Esophagus muscularis mucosa (tissue), 4 donors: ENCODE measurements at regions not wholly inside any gene's neighbourhood (a gene's known extent, or its start where the extent isn't known, plus 50 kb on each side); places are given as distances from the start of the nearest gene placed in this dataset.

ENCODE experiments used
- CTCF ChIP-seq, 3 experiments: fragments of 200-600 bp in 2 of 3; fragments of 450-650 bp in 1 of 3; sonication (generic) in 2 of 3; IDR thresholded peaks; one replicate each; pipeline ENCODE4 v1.5.1; 2017 to 2019; ENCODE audit warnings: antibody characterized with exemption in 3 of 3, mild to moderate bottlenecking in 2 of 3, moderate library complexity in 1 of 3
- EP300 ChIP-seq: sonication (generic); formaldehyde crosslinking; IDR thresholded peaks from one replicate; pipeline ENCODE4 v1.6.1; 2017; ENCODE audit warnings: antibody characterized with exemption
- POLR2A ChIP-seq: fragments of 450-650 bp; IDR thresholded peaks from one replicate; pipeline ENCODE4 v1.6.1; 2017; ENCODE audit warnings: antibody characterized with exemption, moderate library complexity, mild to moderate bottlenecking, low read depth
- POLR2AphosphoS5 ChIP-seq, 2 donors: sonication (generic); formaldehyde crosslinking; IDR thresholded peaks; one replicate each; pipeline ENCODE4 v1.6.1; 2017; ENCODE audit warnings: antibody characterized with exemption in 2 of 2

DNA sequence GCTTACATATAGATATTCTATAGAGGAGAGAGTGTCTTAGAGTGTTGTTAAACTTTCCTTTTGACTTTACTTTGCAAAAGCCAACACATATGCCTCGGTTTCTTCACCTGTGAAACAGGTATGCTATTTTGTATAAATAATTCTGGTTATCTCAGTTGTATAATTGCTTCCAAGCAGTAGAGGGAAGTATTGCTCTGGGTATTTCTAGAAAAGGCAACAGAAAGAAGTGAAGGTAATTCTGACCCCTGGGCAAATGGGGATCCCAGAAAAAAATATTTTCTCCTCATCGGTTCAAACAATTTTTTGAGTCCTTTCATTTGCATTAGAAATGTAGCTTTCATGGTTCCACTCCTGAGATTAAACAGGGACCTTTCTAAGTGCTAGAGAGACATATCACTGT, 216.5 kb upstream of the SEMA6D start:
- no peak for TF ChIP-seq CTCF (IDR thresholded peaks at IDR 0.05)
- no peak for TF ChIP-seq POLR2A
- no peak for TF ChIP-seq EP300
- no peak for TF ChIP-seq POLR2AphosphoS5 (IDR thresholded peaks at IDR 0.05)
